ENCODE measurements at regions not wholly inside any gene's neighbourhood (a gene's known extent, or its start where the extent isn't known, plus 50 kb on each side); places are given as distances from the start of the nearest gene placed in this dataset.

DNA sequence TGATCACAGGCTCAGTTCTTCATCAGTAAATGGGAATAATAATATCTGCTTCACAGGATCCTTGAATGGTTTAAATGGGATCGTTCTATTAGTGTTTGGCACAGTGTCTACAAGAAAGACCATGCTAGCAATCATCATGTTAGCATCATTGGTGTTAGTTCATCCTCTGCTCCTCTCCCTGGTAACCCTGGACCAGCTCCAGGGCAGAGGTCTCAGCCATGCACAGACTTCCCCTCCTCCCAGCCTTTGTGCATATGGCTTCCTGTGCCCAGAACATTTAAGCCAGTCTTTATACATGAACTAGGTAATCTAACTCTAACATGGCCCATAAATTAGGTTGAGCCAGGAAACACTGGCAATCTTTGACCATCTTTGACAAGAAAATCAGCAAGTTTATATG is 180.2 kb downstream of the EPM2A start:
- H3K27ac Mint-ChIP-seq, result no peak overlapping the region
- H3K4me3 Mint-ChIP-seq, result no peak overlapping the region

DNA sequence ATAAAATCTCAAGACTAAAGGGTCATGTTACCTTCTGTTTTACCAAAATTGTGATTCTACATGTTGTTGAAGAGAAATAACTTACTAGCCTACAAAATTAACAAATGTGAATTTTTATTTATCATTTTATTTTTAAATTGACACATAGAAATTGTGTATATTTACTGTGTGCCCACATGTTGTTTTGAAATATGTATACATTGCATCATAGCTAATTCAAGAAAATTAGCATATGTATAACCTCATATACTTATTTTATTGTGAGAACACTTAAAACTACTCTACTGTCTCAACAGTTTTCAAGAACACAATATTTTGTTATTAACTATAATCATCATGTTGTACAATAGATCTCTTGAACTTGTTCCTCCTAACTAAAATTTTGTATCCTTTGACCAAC is 177.8 kb downstream of the EPM2A start:
- peaks cover 12% of the 10 kb centered on the region for H3K4me1 Mint-ChIP-seq
- DNase-seq (ENCODE audit: low spot score in 2 of 2, unreplicated experiment in 2 of 2), result no peak
- TF ChIP-seq, protein P1, sequence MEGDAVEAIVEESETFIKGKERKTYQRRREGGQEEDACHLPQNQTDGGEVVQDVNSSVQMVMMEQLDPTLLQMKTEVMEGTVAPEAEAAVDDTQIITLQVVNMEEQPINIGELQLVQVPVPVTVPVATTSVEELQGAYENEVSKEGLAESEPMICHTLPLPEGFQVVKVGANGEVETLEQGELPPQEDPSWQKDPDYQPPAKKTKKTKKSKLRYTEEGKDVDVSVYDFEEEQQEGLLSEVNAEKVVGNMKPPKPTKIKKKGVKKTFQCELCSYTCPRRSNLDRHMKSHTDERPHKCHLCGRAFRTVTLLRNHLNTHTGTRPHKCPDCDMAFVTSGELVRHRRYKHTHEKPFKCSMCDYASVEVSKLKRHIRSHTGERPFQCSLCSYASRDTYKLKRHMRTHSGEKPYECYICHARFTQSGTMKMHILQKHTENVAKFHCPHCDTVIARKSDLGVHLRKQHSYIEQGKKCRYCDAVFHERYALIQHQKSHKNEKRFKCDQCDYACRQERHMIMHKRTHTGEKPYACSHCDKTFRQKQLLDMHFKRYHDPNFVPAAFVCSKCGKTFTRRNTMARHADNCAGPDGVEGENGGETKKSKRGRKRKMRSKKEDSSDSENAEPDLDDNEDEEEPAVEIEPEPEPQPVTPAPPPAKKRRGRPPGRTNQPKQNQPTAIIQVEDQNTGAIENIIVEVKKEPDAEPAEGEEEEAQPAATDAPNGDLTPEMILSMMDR (IDR thresholded peaks at IDR 0.05; ENCODE audit: unreplicated experiment), result no peak
- H3K9me3 Mint-ChIP-seq, result peaks cover 5% of the 10 kb centered on the region
- H3K36me3 Mint-ChIP-seq, result no peaks in the 10 kb centered on the region
- peaks cover 10% of the 10 kb centered on the region for H3K27me3 Mint-ChIP-seq (ENCODE audit: low read depth)
- H3K27ac Mint-ChIP-seq, result no peak overlapping the region
- no peak overlapping the region for H3K4me3 Mint-ChIP-seq

More for the DNA sequence above, 180.2 kb downstream of the EPM2A start:
- DNase-seq (ENCODE audit: low spot score in 2 of 2, unreplicated experiment in 2 of 2), result no peak
- Mint-ChIP-seq H3K27me3 (ENCODE audit: low read depth) (peaks cover 22% of the 10 kb centered on the region), H3K4me1 (peaks cover 8% of the 10 kb centered on the region), H3K36me3 (no peaks in the 10 kb centered on the region), H3K9me3 (peaks cover 5% of the 10 kb centered on the region)
- TF ChIP-seq, protein P1 (IDR thresholded peaks at IDR 0.05; ENCODE audit: unreplicated experiment), result no peak

DNA sequence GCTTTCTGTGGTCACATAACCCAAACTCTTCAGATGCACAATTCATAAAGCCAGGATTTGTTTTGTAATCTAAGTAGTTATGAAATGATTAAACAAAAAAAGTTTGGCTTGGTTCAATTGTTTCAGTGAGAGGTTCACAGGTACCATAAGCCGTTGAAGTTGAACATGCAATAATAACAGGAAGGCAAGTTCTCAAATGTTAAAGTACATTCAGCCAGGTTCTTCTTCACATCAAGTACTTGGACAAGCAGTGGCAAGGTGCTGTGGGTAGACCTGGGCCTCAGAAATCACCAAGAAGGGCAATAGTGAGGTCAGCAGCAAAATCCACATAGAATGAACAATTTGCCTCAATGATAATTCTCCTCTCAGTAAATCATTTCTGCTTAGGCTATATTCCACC is 175.5 kb downstream of the EPM2A start:
- H3K27me3 Mint-ChIP-seq (ENCODE audit: low read depth), result peaks cover 1% of the 10 kb centered on the region
- H3K9me3 Mint-ChIP-seq, result no peaks in the 10 kb centered on the region
- TF ChIP-seq, protein P1 (IDR thresholded peaks at IDR 0.05; ENCODE audit: unreplicated experiment), result no peak

DNA sequence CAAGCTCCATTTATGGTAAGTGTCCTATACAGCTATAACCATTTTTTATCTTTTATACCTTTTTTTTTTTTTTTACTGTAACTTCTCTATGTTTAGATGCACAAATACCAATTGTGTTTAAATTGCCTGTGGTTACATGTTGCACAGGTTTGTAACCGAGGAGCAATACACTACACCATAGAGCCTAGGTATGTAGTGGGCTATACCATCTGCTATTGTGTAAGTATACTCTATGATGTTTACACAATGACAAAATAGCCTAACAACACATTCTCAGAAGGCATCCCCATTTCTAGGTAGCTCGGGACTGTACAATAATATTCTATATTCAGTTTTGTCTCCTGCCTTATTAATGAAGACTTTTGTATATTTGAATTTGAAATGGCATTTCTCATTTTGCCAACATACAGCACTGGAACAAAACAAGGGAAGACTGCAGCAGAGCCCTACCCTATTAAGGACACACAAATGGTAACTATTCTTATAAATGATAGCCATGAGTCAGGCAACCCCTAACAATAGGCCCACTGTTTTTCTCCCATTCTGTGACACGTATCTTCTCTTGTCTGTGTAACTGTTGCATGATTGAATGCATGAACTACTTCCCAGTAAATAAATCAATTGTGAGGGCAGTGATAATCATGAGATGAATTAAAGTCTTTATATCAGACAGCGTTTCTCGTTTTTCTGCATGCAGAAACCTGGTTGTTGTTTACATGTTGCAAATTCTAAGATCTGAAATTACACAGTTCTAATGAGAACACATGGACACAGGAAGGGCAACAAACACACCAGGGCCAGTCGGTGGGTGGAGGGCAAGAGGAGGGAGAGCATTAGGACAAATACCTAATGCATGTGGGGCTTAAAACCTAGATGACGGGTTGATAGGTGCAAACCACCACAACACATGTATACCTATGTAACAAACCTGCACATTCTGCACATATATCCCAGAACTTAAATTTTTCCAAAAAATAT is 173.9 kb downstream of the EPM2A start:
- Mint-ChIP-seq H3K36me3 (no peaks in the 10 kb centered on the region), H3K9me3 (no peaks in the 10 kb centered on the region), H3K4me1 (peaks cover 5% of the 10 kb centered on the region), H3K27ac (no peak overlapping the region), H3K27me3 (ENCODE audit: low read depth) (peaks cover 1% of the 10 kb centered on the region), H3K4me3 (no peak overlapping the region)
- no peak for DNase-seq (ENCODE audit: low spot score in 2 of 2, unreplicated experiment in 2 of 2)
- TF ChIP-seq, protein P1 (IDR thresholded peaks at IDR 0.05; ENCODE audit: unreplicated experiment), result no peak

More for the DNA sequence above, 175.5 kb downstream of the EPM2A start:
- Mint-ChIP-seq H3K27ac (no peak overlapping the region), H3K36me3 (no peaks in the 10 kb centered on the region), H3K4me3 (no peak overlapping the region), H3K4me1 (peaks cover 12% of the 10 kb centered on the region)
- DNase-seq (ENCODE audit: low spot score in 2 of 2, unreplicated experiment in 2 of 2), result no peak

DNA sequence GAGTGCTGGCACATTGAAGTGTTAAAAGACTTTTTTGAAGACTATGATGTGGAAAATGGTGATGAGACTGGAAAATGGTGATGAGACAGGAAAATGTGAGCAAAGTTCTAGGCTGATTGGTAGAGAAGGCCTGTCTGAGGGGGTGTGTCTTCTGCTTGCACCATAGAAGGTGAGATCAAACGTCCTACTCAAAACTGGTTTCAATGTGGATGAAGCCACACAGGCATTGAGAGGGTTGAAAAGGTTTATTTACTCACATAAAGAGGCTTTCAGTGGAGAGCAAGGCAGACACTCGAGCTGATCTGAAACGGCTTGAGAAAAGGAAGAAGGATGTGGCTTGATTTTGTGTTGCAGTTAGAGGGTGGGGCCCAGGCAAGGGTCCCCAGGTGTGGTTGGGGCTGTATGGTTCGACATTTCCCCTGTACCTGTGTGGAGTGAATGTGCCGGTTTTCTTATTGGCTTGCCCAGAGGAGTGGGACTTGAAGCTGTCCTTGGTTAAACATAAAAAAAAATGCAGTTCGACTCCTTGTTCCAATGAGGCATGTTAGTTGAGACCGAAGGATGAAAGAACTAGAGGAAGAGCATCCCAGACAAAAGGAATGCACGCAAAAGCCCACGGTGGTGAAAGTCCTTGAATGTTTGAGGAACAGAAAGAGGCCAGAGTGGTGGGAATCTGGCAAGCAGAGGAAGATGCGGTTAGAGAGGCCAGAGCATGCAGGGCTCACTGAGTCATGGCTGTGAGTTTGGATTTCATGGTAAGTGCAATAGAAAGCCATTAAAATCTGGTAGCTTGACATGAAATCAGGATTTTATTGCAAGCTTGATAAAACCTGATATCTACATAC is 172.3 kb downstream of the EPM2A start:
- TF ChIP-seq, protein P1 (IDR thresholded peaks at IDR 0.05; ENCODE audit: unreplicated experiment), result no peak
- no peaks in the 10 kb centered on the region for H3K36me3 Mint-ChIP-seq
- H3K9me3 Mint-ChIP-seq, result no peaks in the 10 kb centered on the region
- no peak overlapping the region for H3K4me3 Mint-ChIP-seq
- H3K4me1 Mint-ChIP-seq, result peaks cover 4% of the 10 kb centered on the region
- no peak overlapping the region for H3K27ac Mint-ChIP-seq
- no peaks in the 10 kb centered on the region for H3K27me3 Mint-ChIP-seq (ENCODE audit: low read depth)
- no peak for DNase-seq (ENCODE audit: low spot score in 2 of 2, unreplicated experiment in 2 of 2)
